B cell (primary cell): ENCODE measurements at regions not wholly inside any gene's neighbourhood (a gene's known extent, or its start where the extent isn't known, plus 50 kb on each side); places are given as distances from the start of the nearest gene placed in this dataset.
"Not testable (repeated sequence)": the region's sequence is repeated elsewhere in the genome, so short reads cannot be mapped to it uniquely, and the experiment has no call there.

Experiments
- ATAC-seq: fragments of 200-7000 bp; cut with Tn5 transposase; one replicate; pipeline ENCODE4 v1.10.0; 2021; ENCODE audit warnings: low read depth, mild to moderate bottlenecking, moderate number of reproducible peaks, moderate library complexity
- CTCF ChIA-PET: fragments of 350-600 bp; sonication (Branson Sonifier 250); formaldehyde crosslinking; loops from one replicate; lab custom pipeline; 2021; ENCODE audit warnings: antibody characterized with exemption, inconsistent platforms; lab: Charles Lee
- POLR2A ChIA-PET: fragments of 350-600 bp; sonication (Branson Sonifier 250); formaldehyde crosslinking; loops from one replicate; lab custom pipeline; 2021; ENCODE audit warnings: antibody characterized with exemption; lab: Charles Lee
- DNase-seq: peaks from one replicate; pipeline ENCODE4 v3.0.0; 2013
- H2AFZ ChIP-seq: 2 replicates; pipeline ENCODE4 v1.6.1; 2012; ENCODE audit warnings: mild to moderate bottlenecking, low read depth, low read length; ENCODE audit not compliant: insufficient read depth, poor library complexity, severe bottlenecking
- H3K27ac ChIP-seq, 2 donors: 1 replicate in 1 of 2; 2 replicates in 1 of 2; pipeline ENCODE4 v1.5.1; 2012 to 2013; ENCODE audit warnings: low read length in 2 of 2, mild to moderate bottlenecking in 2 of 2, moderate library complexity in 1 of 2
- H3K27me3 ChIP-seq, 4 experiments: fragments of 200-600 bp in 1 of 4; sonication (generic) in 1 of 4; replicated peaks in 1 of 4; 1 replicate in 2 of 4; 2 replicates in 2 of 4; pipeline versions ENCODE4 v1.6.1 to v1.7.0; 2013 to 2016; ENCODE audit warnings: low read length in 3 of 4, mild to moderate bottlenecking in 2 of 4, mixed read lengths in 1 of 4, moderate library complexity in 1 of 4; ENCODE audit not compliant: insufficient read depth in 4 of 4, control insufficient read depth in 3 of 4; ENCODE audit errors: control extremely low read depth in 1 of 4
- H3K36me3 ChIP-seq, 2 experiments: replicated peaks in 1 of 2; 1 replicate in 1 of 2; 2 replicates in 1 of 2; pipeline versions ENCODE4 v1.6.1 to v1.7.1; 2013; ENCODE audit warnings: low read length in 1 of 2; ENCODE audit not compliant: insufficient read depth in 2 of 2, control insufficient read depth in 1 of 2; ENCODE audit errors: control extremely low read depth in 1 of 2, extremely low read depth in 1 of 2
- H3K4me1 ChIP-seq, 2 donors: fragments of 200-600 bp in 1 of 2; sonication (generic) in 1 of 2; 1 replicate in 1 of 2; 2 replicates in 1 of 2; pipeline versions ENCODE4 v1.5.1 to v1.6.1; 2013 to 2017; ENCODE audit warnings: low read length in 2 of 2; ENCODE audit not compliant: control insufficient read depth in 2 of 2, insufficient read depth in 2 of 2
- H3K4me2 ChIP-seq: replicated peaks from 2 replicates; pipeline ENCODE3; 2012; ENCODE audit warnings: mild to moderate bottlenecking, low read depth, low read length; ENCODE audit not compliant: poor library complexity, severe bottlenecking
- H3K4me3 ChIP-seq, 5 experiments: fragments of 200-600 bp in 1 of 5; sonication (generic) in 1 of 5; 1 replicate in 3 of 5; 2 replicates in 2 of 5; pipeline versions ENCODE4 v1.5.1 to v1.7.0; 2011 to 2016; ENCODE audit warnings: low read length in 4 of 5, mild to moderate bottlenecking in 4 of 5, low read depth in 2 of 5, control low read depth in 1 of 5, moderate library complexity in 1 of 5; ENCODE audit not compliant: insufficient read depth in 1 of 5; ENCODE audit errors: control extremely low read depth in 1 of 5, extremely low read depth in 1 of 5
- H3K79me2 ChIP-seq: fragments of 200-600 bp; sonication (generic); one replicate; pipeline ENCODE4 v1.6.0; 2016; ENCODE audit warnings: low read length; ENCODE audit not compliant: control insufficient read depth, insufficient read depth
- H3K9ac ChIP-seq: fragments of 200-600 bp; sonication (generic); 2 replicates; pipeline ENCODE4 v1.6.1; 2017; ENCODE audit warnings: mild to moderate bottlenecking, low read length, moderate library complexity
- H3K9me3 ChIP-seq, 3 donors: one replicate each; pipeline versions ENCODE4 v1.6.1 to v1.7.1; 2013; ENCODE audit warnings: low read length in 2 of 3; ENCODE audit not compliant: control insufficient read depth in 2 of 3, insufficient read depth in 1 of 3; ENCODE audit errors: control extremely low read depth in 1 of 3
- H4K20me1 ChIP-seq: 2 replicates; pipeline ENCODE4 v1.6.0; 2012; ENCODE audit warnings: mild to moderate bottlenecking, low read length; ENCODE audit not compliant: insufficient read depth, control insufficient read depth, poor library complexity, severe bottlenecking
- H3K27ac Mint-ChIP-seq: one replicate; pipeline ENCODE4 v1.8.0; 2021; ENCODE audit warnings: mixed read lengths
- H3K27me3 Mint-ChIP-seq: one replicate; pipeline ENCODE4 v1.8.0; 2021; ENCODE audit warnings: mixed read lengths
- H3K4me1 Mint-ChIP-seq: one replicate; pipeline ENCODE4 v1.8.0; 2021; ENCODE audit warnings: mixed read lengths
- H3K4me3 Mint-ChIP-seq: one replicate; pipeline ENCODE4 v1.8.0; 2021; ENCODE audit warnings: mixed read lengths
- H3K9me3 Mint-ChIP-seq: one replicate; pipeline ENCODE4 v1.8.0; 2022; ENCODE audit warnings: mixed read lengths; ENCODE audit not compliant: insufficient read depth
- EZH2 ChIP-seq: IDR thresholded peaks from 2 replicates; pipeline ENCODE4 v1.6.1; 2012; ENCODE audit warnings: borderline replicate concordance, low read depth, mild to moderate bottlenecking, moderate library complexity, low read length; ENCODE audit not compliant: insufficient read depth, poor library complexity, severe bottlenecking
- WGBS: methylation state at CpG from one replicate; pipeline ENCODE4 v1.1.5; 2013; ENCODE audit warnings: missing lambda C conversion rate; ENCODE audit not compliant: insufficient coverage; 5-methylcytosine and 5-hydroxymethylcytosine counted together
- intact Hi-C: fragments of 100-400 bp; cut with micrococcal nuclease; formaldehyde crosslinking; loops from one replicate; pipeline ENCODE4 v1.10.0; 2022
- TF ChIP-seq, protein P1 (sequence below): fragments of 200-600 bp; IDR thresholded peaks from one replicate; pipeline ENCODE4 v1.8.0; 2022; ENCODE audit warnings: antibody characterized with exemption, mild to moderate bottlenecking

DNA sequence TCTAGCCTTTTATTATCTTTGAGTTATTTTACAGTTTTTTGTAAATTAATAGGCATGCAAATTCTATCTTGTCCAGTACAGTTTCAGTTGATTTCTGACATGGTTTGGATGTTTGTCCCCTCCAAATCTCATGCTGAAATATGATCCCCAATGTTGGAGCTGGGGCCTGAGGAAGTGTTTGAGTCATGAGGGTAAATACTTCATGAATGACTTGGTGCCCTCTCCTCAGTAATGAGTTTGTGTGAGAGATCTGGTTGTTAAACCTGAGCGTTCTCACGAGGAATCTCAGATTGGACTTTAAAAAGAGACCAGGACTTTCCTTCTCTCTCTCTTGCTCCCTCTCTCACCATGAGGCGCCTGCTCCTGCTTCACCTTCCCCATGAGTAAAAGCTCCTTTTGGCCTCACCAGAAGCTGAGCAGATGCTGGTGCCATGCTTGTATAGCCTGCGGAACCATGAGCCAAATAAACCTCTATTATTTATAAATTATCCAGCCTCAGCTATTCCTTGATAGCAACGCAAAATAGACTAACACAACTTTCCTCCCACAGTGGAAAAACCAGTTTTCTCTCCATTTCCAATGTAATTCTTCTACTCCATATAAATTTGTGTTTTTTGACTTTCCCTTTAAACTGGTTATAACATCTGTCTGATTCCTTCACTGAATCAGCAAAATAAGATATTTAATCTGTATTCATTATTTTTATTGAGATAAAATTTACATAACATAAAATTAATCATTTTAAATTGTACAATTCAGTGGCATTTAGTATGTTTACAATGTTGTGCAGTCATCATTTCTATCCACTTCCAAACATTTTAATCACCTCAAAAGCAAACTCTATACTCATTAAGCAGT, 78.7 kb upstream of the PRSS16 start:
- Histone ChIP-seq H3K4me2 (no peak overlapping the region), H3K36me3 (no peaks in the 10 kb centered on the region), H3K9ac (no peak overlapping the region), H3K79me2 (no peaks in the 10 kb centered on the region), H2AFZ (no peak overlapping the region), H3K27me3 (no peaks in the 10 kb centered on the region), H3K27ac (no peak overlapping the region), H3K4me3 (no peak overlapping the region), H3K9me3 (peaks cover 0 to 4% (median 0%) of the 10 kb centered on the region in 3 donors), H3K4me1 (no peaks in the 10 kb centered on the region), H4K20me1 (no peaks in the 10 kb centered on the region)
- Mint-ChIP-seq H3K9me3 (no peaks in the 10 kb centered on the region), H3K27me3 (peaks cover 9% of the 10 kb centered on the region), H3K4me3 (no peak overlapping the region), H3K4me1 (no peaks in the 10 kb centered on the region), H3K27ac (no peak overlapping the region)
- ChIA-PET POLR2A (no interaction called here), CTCF (no interaction called here)
- no peak for TF ChIP-seq EZH2
- TF ChIP-seq, protein P1, sequence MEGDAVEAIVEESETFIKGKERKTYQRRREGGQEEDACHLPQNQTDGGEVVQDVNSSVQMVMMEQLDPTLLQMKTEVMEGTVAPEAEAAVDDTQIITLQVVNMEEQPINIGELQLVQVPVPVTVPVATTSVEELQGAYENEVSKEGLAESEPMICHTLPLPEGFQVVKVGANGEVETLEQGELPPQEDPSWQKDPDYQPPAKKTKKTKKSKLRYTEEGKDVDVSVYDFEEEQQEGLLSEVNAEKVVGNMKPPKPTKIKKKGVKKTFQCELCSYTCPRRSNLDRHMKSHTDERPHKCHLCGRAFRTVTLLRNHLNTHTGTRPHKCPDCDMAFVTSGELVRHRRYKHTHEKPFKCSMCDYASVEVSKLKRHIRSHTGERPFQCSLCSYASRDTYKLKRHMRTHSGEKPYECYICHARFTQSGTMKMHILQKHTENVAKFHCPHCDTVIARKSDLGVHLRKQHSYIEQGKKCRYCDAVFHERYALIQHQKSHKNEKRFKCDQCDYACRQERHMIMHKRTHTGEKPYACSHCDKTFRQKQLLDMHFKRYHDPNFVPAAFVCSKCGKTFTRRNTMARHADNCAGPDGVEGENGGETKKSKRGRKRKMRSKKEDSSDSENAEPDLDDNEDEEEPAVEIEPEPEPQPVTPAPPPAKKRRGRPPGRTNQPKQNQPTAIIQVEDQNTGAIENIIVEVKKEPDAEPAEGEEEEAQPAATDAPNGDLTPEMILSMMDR = no peak
- no peak for DNase-seq
- 91% methylated on average over 4 of the region's 5 CpGs for WGBS
- intact Hi-C loops = no loop called here
- no peak for ATAC-seq

DNA sequence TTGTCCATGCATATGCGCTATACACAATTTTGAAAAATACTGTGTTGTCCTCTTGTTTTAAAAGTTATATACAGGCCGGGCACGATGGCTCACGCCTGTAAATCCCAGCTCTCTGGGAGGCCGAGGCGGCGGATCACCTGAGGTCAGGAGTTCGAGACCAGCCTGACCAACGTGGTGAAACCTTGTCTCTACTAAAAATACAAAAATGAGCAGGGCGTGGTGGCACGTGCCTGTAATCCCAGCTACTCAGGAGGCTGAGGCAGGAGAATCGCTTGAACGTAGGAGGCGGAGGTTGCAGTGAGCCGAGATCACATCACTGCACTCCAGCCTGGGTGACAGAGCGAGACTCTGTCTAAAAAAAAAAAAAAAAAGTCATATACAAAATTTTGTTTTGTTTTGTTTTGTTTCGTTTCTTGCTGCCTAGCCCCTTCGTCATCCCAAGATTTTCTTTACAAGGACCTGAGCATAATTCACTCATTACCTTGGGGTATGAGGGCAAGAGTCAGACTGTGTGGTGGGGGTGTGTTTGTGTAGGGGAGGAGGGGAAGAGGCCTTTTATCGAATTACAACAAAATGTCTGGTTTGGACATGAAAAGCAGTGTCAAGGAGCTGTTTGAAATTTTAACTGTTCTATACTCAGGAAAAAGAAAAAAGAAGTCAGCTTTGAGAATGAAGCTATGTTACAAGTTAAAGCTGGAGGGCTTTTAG, 74.8 kb upstream of the PRSS16 start:
- intact Hi-C loops = loop anchor here (10.0 kb wide), 1 partner anchor 202 kb away; no protein-coding TSS in a partner anchor
- POLR2A ChIA-PET, H3K27me3 Mint-ChIP-seq, H3K4me1 ChIP-seq, H3K36me3 ChIP-seq, H3K27ac ChIP-seq, H4K20me1 ChIP-seq, H3K79me2 ChIP-seq, H3K9me3 Mint-ChIP-seq, H3K9me3 ChIP-seq, H3K4me3 ChIP-seq, DNase-seq, H3K27ac Mint-ChIP-seq, H3K27me3 ChIP-seq, H3K4me1 Mint-ChIP-seq, ATAC-seq, H3K4me3 Mint-ChIP-seq, H2AFZ ChIP-seq, H3K4me2 ChIP-seq, H3K9ac ChIP-seq: not testable (repeated sequence)
- CTCF ChIA-PET = interaction anchor here (0.7 to 1.0 kb wide), 3 partner anchors 9 to 1155 kb away, joined by 3 to 4 read pairs (median 4); no protein-coding TSS in a partner anchor
- 90% methylated on average over 13 of the region's 19 CpGs for WGBS

DNA sequence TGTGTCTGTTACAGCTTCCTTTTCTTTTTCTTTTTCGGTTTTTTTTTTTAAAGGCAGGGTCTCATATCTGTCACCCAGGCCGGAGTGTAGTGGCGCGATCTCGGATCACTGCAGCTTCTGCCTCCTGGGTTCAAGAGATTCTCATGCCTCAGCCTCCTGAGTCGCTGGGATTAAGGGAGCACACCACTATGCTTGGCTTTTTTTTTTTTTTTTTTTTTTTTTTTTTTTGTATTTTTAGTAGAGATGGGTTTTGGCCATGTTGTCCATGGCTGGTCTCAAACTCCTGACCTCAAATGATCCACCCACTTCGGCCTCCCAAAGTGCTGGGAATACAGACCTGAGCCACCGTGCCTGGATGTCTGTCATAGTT, 74.3 kb upstream of the PRSS16 start:
- H3K27me3 ChIP-seq, DNase-seq, H3K27ac ChIP-seq, H3K9ac ChIP-seq, H3K36me3 ChIP-seq, ATAC-seq, H2AFZ ChIP-seq, H3K4me2 ChIP-seq, H3K4me3 Mint-ChIP-seq, H3K9me3 ChIP-seq, H3K4me3 ChIP-seq, H3K27ac Mint-ChIP-seq, H3K79me2 ChIP-seq, H3K27me3 Mint-ChIP-seq, H3K9me3 Mint-ChIP-seq, POLR2A ChIA-PET, H3K4me1 ChIP-seq, H4K20me1 ChIP-seq: not testable (repeated sequence)
- no CpG with 5 or more reads among the region's 8 CpGs for WGBS
- peaks cover 12% of the 10 kb centered on the region for H3K4me1 Mint-ChIP-seq
- intact Hi-C loops = loop anchor here (10.0 kb wide), 1 partner anchor 202 kb away; no protein-coding TSS in a partner anchor
- CTCF ChIA-PET = interaction anchor here (0.7 to 1.0 kb wide), 3 partner anchors 10 to 1156 kb away, joined by 3 to 4 read pairs (median 4); no protein-coding TSS in a partner anchor
